HCEC 1CT (cell line): ENCODE measurements at regions not wholly inside any gene's neighbourhood (a gene's known extent, or its start where the extent isn't known, plus 50 kb on each side); places are given as distances from the start of the nearest gene placed in this dataset.
A peak's percentile ranks its signal among the peaks of the same experiment; 100 is the strongest.

Source experiments
- DNase-seq: peaks from one replicate; pipeline ENCODE4 v3.0.0-alpha.2; 2017

- no peak for DNase-seq
Observed at GRCh38 chr14:54213536-54213935, 183.3 kb upstream of the CDKN3 start.

DNA sequence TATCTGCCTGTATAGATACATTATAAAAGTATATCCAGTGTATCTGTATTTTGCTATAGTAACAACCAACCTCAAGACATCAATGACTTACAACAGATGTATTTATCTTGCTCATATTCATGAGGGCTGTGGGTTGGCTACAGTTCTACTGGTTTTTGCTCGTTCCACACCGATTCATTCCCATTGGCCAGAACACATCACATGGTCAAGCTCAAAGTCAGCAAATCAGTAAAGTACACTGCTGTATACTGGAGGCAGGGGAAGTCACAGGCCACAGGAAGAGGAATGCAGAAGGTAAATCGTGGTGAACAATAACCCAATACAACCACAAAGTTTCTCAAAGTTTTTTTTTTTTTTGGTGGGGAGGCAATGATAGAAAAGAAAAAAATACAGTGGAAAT is 180.0 kb upstream of the CDKN3 start:
- no peak for DNase-seq

DNA sequence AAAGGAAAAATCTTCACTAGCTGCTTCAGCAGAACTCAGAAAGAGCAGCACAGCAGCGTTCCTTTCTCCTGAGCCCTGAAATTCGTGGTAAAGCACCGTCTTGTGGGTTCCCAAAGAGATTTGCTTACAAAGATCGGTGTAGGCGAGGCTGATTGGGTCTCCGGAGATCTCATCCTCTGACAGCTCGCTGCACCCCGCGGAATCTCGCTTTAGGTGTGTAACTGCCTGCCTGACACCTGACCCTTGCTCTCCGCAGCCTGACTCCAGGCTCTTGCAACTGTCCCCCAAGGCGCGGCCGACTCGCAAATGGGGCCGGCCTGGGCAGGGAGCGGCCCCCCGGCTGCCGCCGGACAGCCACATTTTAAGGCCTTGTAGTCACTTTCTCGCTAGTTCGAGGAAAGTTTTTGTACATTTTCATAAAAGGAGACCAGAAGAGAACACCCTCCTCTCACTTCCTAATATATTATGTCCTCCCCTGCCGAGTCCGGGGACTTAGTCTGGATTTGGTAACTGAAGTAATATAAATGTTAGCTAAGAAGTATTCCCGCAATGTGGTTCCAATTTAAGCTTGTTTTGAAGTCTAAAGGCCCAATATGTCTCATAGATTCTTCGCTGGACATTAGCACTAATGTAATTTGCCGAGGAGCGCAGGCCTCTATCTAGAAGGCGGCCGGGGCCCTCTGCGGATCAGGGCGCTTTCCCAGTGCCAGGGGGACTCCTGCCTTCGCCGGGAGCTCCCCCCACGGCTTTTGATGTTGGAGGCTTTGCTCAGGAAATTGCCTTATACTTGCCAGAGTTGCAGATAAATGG is 177.3 kb upstream of the CDKN3 start:
- DNase-seq = no peak

DNA sequence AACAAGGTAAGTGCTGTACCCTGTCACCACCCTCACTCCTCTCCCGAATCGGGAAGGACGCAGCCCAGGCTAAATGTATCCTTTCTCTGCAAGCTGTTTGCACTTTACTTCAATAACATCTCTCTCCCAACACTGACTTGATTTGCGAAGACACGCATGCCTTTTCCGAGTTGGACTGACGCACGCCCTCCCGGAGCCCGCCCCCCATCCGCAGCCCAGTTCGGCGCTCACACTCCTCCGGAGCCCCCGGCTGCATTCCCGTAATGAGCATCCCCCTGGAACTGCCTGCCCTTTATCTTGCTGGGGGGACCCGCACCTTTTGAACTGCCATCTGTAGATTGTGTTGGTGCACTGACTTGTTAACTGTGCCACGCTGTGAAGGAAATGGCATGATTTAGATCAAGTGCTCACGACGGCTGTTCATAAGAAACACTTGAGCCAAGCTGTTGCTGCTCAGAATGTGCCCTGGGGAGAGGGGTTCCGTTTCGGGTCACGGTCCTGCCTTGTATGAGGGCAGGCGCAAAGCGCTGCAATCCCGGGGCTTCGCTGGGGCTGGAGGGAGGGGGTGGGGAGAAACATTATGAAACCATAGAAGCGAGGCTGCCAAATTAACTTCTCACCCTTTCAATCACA is 176.6 kb upstream of the CDKN3 start:
- DNase-seq = no peak

GRCh38 chr14:54220704-54221431 is 175.9 kb upstream of the CDKN3 start:
- no peak for DNase-seq

GRCh38 chr14:54221432-54221803 is 175.4 kb upstream of the CDKN3 start:
- no peak for DNase-seq

DNA sequence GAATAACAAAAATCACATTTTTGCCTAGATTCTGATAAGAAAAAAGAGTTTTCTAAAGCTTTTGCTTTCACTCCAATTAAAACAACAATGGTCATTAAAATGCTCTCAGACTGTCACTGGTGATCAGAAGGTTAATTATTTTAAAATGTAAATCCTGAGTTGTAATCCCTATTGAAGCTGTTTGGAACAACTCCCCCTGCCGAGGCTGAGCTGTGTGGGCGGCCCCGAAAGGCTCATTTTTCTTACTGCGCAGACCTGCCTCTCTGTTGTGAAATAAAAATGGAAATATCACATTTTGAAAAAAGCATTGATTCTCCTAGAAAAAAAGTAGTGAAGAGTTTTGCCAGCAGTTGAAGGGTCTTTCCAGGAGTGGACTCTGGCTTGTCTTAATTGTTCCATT is 174.8 kb upstream of the CDKN3 start:
- no peak for DNase-seq

DNA sequence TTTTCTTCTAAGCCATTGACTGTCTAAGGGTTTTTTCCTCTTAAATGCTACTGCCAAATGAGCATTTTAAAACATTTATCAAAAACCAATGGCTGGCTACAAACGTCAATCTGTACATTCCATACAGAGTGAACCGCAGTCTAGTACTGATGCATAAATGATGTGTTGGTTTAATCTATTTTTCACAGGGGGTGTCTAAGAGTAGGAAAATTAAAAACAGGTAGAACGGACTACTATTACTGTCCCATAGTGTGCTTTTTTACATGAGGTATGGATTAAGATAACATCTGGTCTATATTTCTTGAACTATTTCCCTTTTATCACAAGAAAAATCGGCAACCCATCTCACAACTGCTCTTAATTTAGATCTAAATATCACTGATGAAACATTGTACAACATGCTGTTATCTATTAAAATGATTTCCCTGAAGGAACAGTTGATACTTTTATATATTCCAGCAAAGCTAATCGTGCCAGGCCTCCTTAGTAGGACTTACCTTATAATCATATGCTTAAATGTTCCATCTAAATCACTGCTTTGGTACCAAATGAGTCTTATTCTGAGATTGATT is 172.9 kb upstream of the CDKN3 start:
- DNase-seq = no peak

- DNase-seq = no peak
Observed at GRCh38 chr14:54225457-54226060, 171.2 kb upstream of the CDKN3 start.

- peak; percentile 60 for DNase-seq
Observed at GRCh38 chr14:54226103-54226502, 170.7 kb upstream of the CDKN3 start.

GRCh38 chr14:54226558-54226957 is 170.2 kb upstream of the CDKN3 start:
- DNase-seq = no peak

- no peak for DNase-seq
Observed at GRCh38 chr14:54229136-54229535, 167.7 kb upstream of the CDKN3 start.

GRCh38 chr14:54230645-54231044 is 166.2 kb upstream of the CDKN3 start:
- no peak for DNase-seq

- DNase-seq = no peak
Observed at GRCh38 chr14:54232735-54233134, 164.1 kb upstream of the CDKN3 start.

GRCh38 chr14:54241517-54241916 is 155.3 kb upstream of the CDKN3 start:
- no peak for DNase-seq

GRCh38 chr14:54251356-54251755 is 145.5 kb upstream of the CDKN3 start:
- DNase-seq = no peak

- DNase-seq = peak; percentile 83
Observed at GRCh38 chr14:54252072-54252730, 144.6 kb upstream of the CDKN3 start.

DNA sequence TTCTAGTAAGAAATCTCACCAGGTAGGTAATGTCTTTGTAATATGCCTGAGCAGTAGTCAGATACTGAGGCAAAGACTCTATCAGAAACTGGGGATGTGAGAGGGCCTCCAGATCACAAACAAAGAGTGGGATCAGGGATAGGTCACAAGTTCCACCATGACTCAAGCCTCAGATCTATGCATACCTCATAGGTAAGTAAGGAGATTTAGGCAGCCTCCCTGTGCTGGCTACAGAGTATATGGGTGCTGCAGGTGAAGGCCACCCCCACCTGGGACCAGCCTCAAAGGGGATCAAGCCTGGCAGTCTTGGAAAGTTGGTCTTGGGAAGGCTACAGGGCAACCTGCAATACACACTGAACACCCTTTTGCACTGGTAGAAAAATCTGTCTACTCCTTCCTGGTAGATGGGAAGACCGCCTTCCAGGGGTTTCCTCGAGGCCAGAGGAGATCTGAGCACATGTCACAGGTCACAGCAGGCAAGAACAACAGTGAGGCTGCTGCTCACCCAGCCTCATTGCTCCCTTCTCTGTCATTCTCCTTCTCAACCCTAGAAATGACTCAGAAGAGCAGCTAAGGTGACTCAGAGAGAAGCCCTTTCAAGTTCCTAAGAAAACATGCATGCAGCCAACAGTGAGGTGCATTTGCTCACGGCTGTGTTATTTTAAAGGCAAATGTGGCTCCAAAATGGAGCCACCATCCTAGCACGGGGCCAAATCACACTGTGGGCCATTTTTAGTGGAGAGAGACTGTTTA is 143.4 kb upstream of the CDKN3 start:
- DNase-seq = peak; percentile 89

- no peak for DNase-seq
Observed at GRCh38 chr14:54256156-54256555, 140.7 kb upstream of the CDKN3 start.

DNA sequence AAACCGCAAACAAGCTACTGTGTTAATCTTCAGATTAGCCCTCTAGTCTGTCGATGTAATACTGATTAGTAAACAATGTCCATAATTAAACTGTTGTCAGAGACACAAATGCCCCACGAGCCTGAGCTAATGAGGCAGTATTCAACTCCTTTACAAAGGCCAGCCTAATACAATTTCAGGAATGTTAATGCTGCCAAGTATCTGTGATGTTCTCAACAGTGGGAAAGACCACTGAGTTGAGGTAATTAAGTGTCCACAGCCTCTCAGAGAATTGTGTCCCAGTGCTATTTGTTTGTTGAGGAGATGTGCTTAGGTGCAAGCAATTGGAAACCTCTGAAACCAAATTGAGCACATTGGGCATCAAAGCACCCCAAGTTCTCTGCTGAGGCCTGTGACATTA is 139.4 kb upstream of the CDKN3 start:
- no peak for DNase-seq

- DNase-seq = no peak
Observed at GRCh38 chr14:54258382-54258781, 138.4 kb upstream of the CDKN3 start.

DNA sequence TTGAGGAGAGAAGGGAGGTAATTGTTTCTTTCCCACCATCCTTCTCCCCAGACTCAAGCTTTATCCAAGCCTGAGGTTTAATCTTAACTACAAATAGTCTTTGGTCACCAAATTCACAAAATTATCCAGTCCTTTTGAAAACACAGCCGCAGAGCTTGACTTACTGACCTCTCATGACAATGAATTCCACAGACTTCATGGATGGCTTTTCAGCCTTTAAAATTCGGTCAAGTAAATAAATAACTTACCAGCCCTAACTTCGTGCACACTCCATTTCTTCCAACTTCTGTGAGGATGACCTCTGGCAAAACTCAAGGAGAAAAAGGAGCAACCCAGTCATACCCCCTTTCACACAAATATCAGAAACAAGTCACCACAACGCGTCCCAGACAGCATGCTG is 137.0 kb upstream of the CDKN3 start:
- no peak for DNase-seq
